Liver (tissue), 8 donors: ENCODE measurements at regions not wholly inside any gene's neighbourhood (a gene's known extent, or its start where the extent isn't known, plus 50 kb on each side); places are given as distances from the start of the nearest gene placed in this dataset.

ENCODE experiments used
- DNase-seq: peaks from one replicate; pipeline ENCODE4 v3.0.0-alpha.2; 2017; ENCODE audit warnings: low spot score
- H3K27ac ChIP-seq, 2 donors: one replicate each; pipeline ENCODE4 v1.7.0; 2013; ENCODE audit warnings: inconsistent platforms in 2 of 2, low read length in 2 of 2, control low read depth in 1 of 2, low read depth in 1 of 2, mild to moderate bottlenecking in 1 of 2
- H3K27me3 ChIP-seq, 4 donors: one replicate each; pipeline versions ENCODE4 v1.6.1 to v1.7.0; 2013; ENCODE audit warnings: low read length in 3 of 4, inconsistent platforms in 1 of 4, mild to moderate bottlenecking in 1 of 4, moderate library complexity in 1 of 4; ENCODE audit not compliant: control insufficient read depth in 4 of 4, insufficient read depth in 4 of 4
- H3K36me3 ChIP-seq, 4 donors: one replicate each; pipeline versions ENCODE4 v1.6.1 to v1.7.0; 2013; ENCODE audit warnings: low read length in 3 of 4, mild to moderate bottlenecking in 3 of 4, low read depth in 1 of 4, moderate library complexity in 1 of 4; ENCODE audit not compliant: control insufficient read depth in 4 of 4, insufficient read depth in 3 of 4
- H3K4me1 ChIP-seq, 4 donors: one replicate each; pipeline versions ENCODE4 v1.6.1 to v1.7.0; 2013; ENCODE audit warnings: low read length in 3 of 4, mild to moderate bottlenecking in 3 of 4, moderate library complexity in 1 of 4; ENCODE audit not compliant: control insufficient read depth in 4 of 4, insufficient read depth in 4 of 4
- H3K4me3 ChIP-seq, 3 donors: one replicate each; pipeline versions ENCODE4 v1.6.1 to v1.7.0; 2013; ENCODE audit warnings: low read length in 3 of 3, control low read depth in 1 of 3, low read depth in 1 of 3, mild to moderate bottlenecking in 1 of 3
- H3K9ac ChIP-seq, 2 donors: one replicate each; pipeline ENCODE4 v1.7.0; 2013; ENCODE audit warnings: low read length in 2 of 2, mild to moderate bottlenecking in 2 of 2, moderate library complexity in 2 of 2, control low read depth in 1 of 2, low read depth in 1 of 2
- H3K9me3 ChIP-seq, 4 donors: one replicate each; pipeline versions ENCODE4 v1.6.1 to v1.7.0; 2013; ENCODE audit warnings: low read length in 3 of 4; ENCODE audit not compliant: control insufficient read depth in 4 of 4
- ATF3 ChIP-seq: IDR thresholded peaks from 2 replicates; pipeline ENCODE4 v1.6.1; 2016; ENCODE audit warnings: antibody characterized with exemption
- CTCF ChIP-seq: fragments of 150-350 bp; IDR thresholded peaks from 2 replicates; pipeline ENCODE4 v1.5.1; 2017; ENCODE audit warnings: improper control_type of control experiment, low read depth, low read length; ENCODE audit not compliant: missing input control
- EGR1 ChIP-seq, 2 donors: IDR thresholded peaks; 2 replicates each; pipeline ENCODE4 v1.6.1; 2016 to 2018; ENCODE audit warnings: antibody characterized with exemption in 2 of 2, low read depth in 2 of 2
- FOXA1 ChIP-seq: IDR thresholded peaks from 2 replicates; pipeline ENCODE4 v1.6.1; 2016; ENCODE audit warnings: antibody characterized with exemption
- FOXA2 ChIP-seq: IDR thresholded peaks from 2 replicates; pipeline ENCODE4 v1.6.1; 2016; ENCODE audit warnings: antibody characterized with exemption
- HNF4A ChIP-seq, 2 donors: conservative IDR thresholded peaks; 2 replicates each; pipeline ENCODE4 v1.6.1; 2016; ENCODE audit warnings: antibody characterized with exemption in 2 of 2, mild to moderate bottlenecking in 2 of 2
- HNF4G ChIP-seq: IDR thresholded peaks from 2 replicates; pipeline ENCODE4 v1.6.1; 2016; ENCODE audit warnings: antibody characterized with exemption
- JUND ChIP-seq, 2 donors: IDR thresholded peaks; 2 replicates each; pipeline ENCODE4 v1.6.1; 2016; ENCODE audit warnings: antibody characterized with exemption in 2 of 2
- MAX ChIP-seq: IDR thresholded peaks from 2 replicates; pipeline ENCODE4 v1.6.1; 2016; ENCODE audit warnings: antibody characterized with exemption
- RAD21 ChIP-seq, 2 donors: IDR thresholded peaks; 2 replicates each; pipeline ENCODE4 v1.6.1; 2016; ENCODE audit warnings: antibody characterized with exemption in 2 of 2, mild to moderate bottlenecking in 2 of 2
- REST ChIP-seq: IDR thresholded peaks from 2 replicates; pipeline ENCODE4 v1.6.1; 2016; ENCODE audit warnings: antibody characterized with exemption, mild to moderate bottlenecking
- RXRA ChIP-seq, 2 donors: IDR thresholded peaks; 2 replicates each; pipeline ENCODE4 v1.6.1; 2017 to 2018; ENCODE audit warnings: antibody characterized with exemption in 2 of 2, mild to moderate bottlenecking in 1 of 2
- SP1 ChIP-seq: IDR thresholded peaks from 2 replicates; pipeline ENCODE4 v1.6.1; 2018; ENCODE audit warnings: antibody characterized with exemption, mild to moderate bottlenecking
- TAF1 ChIP-seq: conservative IDR thresholded peaks from 2 replicates; pipeline ENCODE4 v1.6.1; 2016; ENCODE audit warnings: antibody characterized with exemption, mild to moderate bottlenecking
- YY1 ChIP-seq: IDR thresholded peaks from 2 replicates; pipeline ENCODE4 v1.6.1; 2016; ENCODE audit warnings: antibody characterized with exemption, mild to moderate bottlenecking
- ZBTB33 ChIP-seq: IDR thresholded peaks from 2 replicates; pipeline ENCODE4 v1.6.1; 2016; ENCODE audit warnings: antibody characterized with exemption
- WGBS: extraction: QIAGEN DNeasy Blood & Tissue Kit; methylation state at CpG from one replicate; pipeline ENCODE4 v1.1.7; 2013; 5-methylcytosine and 5-hydroxymethylcytosine counted together
- donor health status: healthy.
- donor health status: healthy.
- donor health status: healthy.
- donor health status: healthy.
- donor health status: healthy.

- 88% methylated on average over 10 of the region's 10 CpGs for whole genome bisulfite sequencing
- no peak for DNase-seq
- TF ChIP-seq ZBTB33, result no peak
- TF ChIP-seq YY1, result no peak
- TF ChIP-seq REST, result no peak
- TF ChIP-seq HNF4A (conservative IDR thresholded peaks at IDR 0.05), result no peak
- no peak for TF ChIP-seq CTCF
- TF ChIP-seq JUND (IDR thresholded peaks at IDR 0.05), result no peak
- TF ChIP-seq EGR1 (IDR thresholded peaks at IDR 0.05; ENCODE audit: low read depth in 2 of 2), result no peak
- no peak for TF ChIP-seq SP1
- TF ChIP-seq RXRA (IDR thresholded peaks at IDR 0.05), result no peak
- no peak overlapping the region for H3K27ac ChIP-seq
- H3K4me3 ChIP-seq, result no peak overlapping the region
- no peak overlapping the region for H3K9ac ChIP-seq
- no peaks in the 10 kb centered on the region for H3K9me3 ChIP-seq
- H3K36me3 ChIP-seq, result no peaks in the 10 kb centered on the region
- no peaks in the 10 kb centered on the region for H3K27me3 ChIP-seq
- H3K4me1 ChIP-seq, result no peaks in the 10 kb centered on the region
These were observed 563.3 kb upstream of the SYNCRIP start for GRCh38 chr6:86205980-86206379.

GRCh38 chr6:86203044-86203443, 560.4 kb upstream of the SYNCRIP start:
- no peak overlapping the region for H3K9ac ChIP-seq
- H3K4me3 ChIP-seq, result no peak overlapping the region
- DNase-seq, result no peak
- 96% methylated on average over 3 of the region's 3 CpGs for WGBS
- no peaks in the 10 kb centered on the region for H3K27me3 ChIP-seq
- no peaks in the 10 kb centered on the region for H3K36me3 ChIP-seq
- H3K9me3 ChIP-seq, result no peaks in the 10 kb centered on the region
- no peaks in the 10 kb centered on the region for H3K4me1 ChIP-seq
- no peak overlapping the region for H3K27ac ChIP-seq
- TF ChIP-seq HNF4G (no peak), TAF1 (no peak), CTCF (no peak), RAD21 (IDR thresholded peaks at IDR 0.05) (no peak), REST (no peak), YY1 (no peak), FOXA2 (no peak), MAX (no peak), FOXA1 (no peak), ZBTB33 (no peak), ATF3 (no peak), RXRA (IDR thresholded peaks at IDR 0.05) (no peak), HNF4A (conservative IDR thresholded peaks at IDR 0.05) (no peak), SP1 (no peak)
